Endothelial cell of umbilical vein (primary cell): ENCODE measurements at regions not wholly inside any gene's neighbourhood (a gene's known extent, or its start where the extent isn't known, plus 50 kb on each side); places are given as distances from the start of the nearest gene placed in this dataset.

Experiments
- BruUV-seq: library from RNA; stranded (reverse); fragments of 400-500 nt; replicated peaks from 2 replicates; lab custom pipeline; 2021; lab: Mats Ljungman, UMichigan
- CTCF ChIA-PET: fragments of 300-600, 350-600 bp; sonication (Branson Sonifier 250); formaldehyde crosslinking; loops from one replicate; lab custom pipeline; 2021; ENCODE audit warnings: antibody characterized with exemption, inconsistent platforms; lab: Charles Lee
- POLR2A ChIA-PET: fragments of 300-600, 350-600 bp; sonication (Branson Sonifier 250); formaldehyde crosslinking; loops from one replicate; lab custom pipeline; 2021; ENCODE audit warnings: antibody characterized with exemption, inconsistent platforms; lab: Charles Lee
- DNase-seq: peaks from one replicate; pipeline ENCODE4 v3.0.0-alpha.2; 2011; ENCODE audit warnings: low read depth, low spot score
- FAIRE-seq: peaks from 2 replicates; lab custom pipeline; 2011; peaks lifted over from hg19 to GRCh38; lab: Jason Lieb, UNC
- H2AFZ ChIP-seq: 2 replicates; pipeline ENCODE4 v1.6.0; 2012; ENCODE audit warnings: low read depth, low read length, control low read depth, inconsistent platforms
- H3K27ac ChIP-seq: 2 replicates; pipeline ENCODE4 v1.5.1; 2011; ENCODE audit warnings: low read depth, mild to moderate bottlenecking, control low read depth, low read length, moderate library complexity; ENCODE audit not compliant: insufficient read depth
- H3K27me3 ChIP-seq, 2 experiments: 2 replicates each; pipeline versions ENCODE4 v1.6.0 to v1.6.1; 2011; ENCODE audit warnings: low read length in 2 of 2, mixed read lengths in 1 of 2; ENCODE audit not compliant: control insufficient read depth in 2 of 2, insufficient read depth in 2 of 2
- H3K36me3 ChIP-seq, 2 experiments: 2 replicates in 1 of 2; 3 replicates in 1 of 2; pipeline ENCODE4 v1.5.1; 2011; ENCODE audit warnings: low read length in 2 of 2, mild to moderate bottlenecking in 1 of 2, moderate library complexity in 1 of 2; ENCODE audit not compliant: control insufficient read depth in 2 of 2, insufficient read depth in 2 of 2; ENCODE audit errors: extremely low read depth in 1 of 2
- H3K4me1 ChIP-seq: 3 replicates; pipeline ENCODE4 v1.5.1; 2011; ENCODE audit warnings: mild to moderate bottlenecking, low read length; ENCODE audit not compliant: control insufficient read depth, insufficient read depth; ENCODE audit errors: extremely low read depth
- H3K4me2 ChIP-seq: 2 replicates; pipeline ENCODE4 v1.6.1; 2011; ENCODE audit warnings: low read length, control low read depth, mixed read lengths; ENCODE audit not compliant: insufficient read depth
- H3K4me3 ChIP-seq, 3 experiments: fragments of 200-600 bp in 1 of 3; sonication (generic), shearing (Covaris generic) in 1 of 3; replicated peaks in 1 of 3; 2 replicates each; pipeline ENCODE4 v1.5.1; 2011 to 2016; ENCODE audit warnings: control low read depth in 3 of 3, low read length in 3 of 3, mild to moderate bottlenecking in 2 of 3, inconsistent platforms in 1 of 3, low read depth in 1 of 3, moderate library complexity in 1 of 3; ENCODE audit not compliant: insufficient read depth in 1 of 3
- H3K79me2 ChIP-seq: 2 replicates; pipeline ENCODE4 v1.6.0; 2012; ENCODE audit warnings: low read length, inconsistent platforms; ENCODE audit not compliant: control insufficient read depth, insufficient read depth
- H3K9ac ChIP-seq: replicated peaks from 2 replicates; pipeline ENCODE3; 2011; ENCODE audit warnings: low read length, control low read depth; ENCODE audit not compliant: insufficient read depth; ENCODE audit errors: extremely low read depth
- H3K9me1 ChIP-seq: replicated peaks from 3 replicates; pipeline ENCODE4 v1.6.0; 2011; ENCODE audit warnings: mild to moderate bottlenecking, low read length; ENCODE audit not compliant: control insufficient read depth, insufficient read depth; ENCODE audit errors: extremely low read depth
- H3K9me3 ChIP-seq: replicated peaks from 2 replicates; pipeline ENCODE4 v1.5.1; 2012; ENCODE audit warnings: low read length, inconsistent platforms; ENCODE audit not compliant: control insufficient read depth, insufficient read depth
- H4K20me1 ChIP-seq: replicated peaks from 2 replicates; pipeline ENCODE3; 2011; ENCODE audit warnings: mild to moderate bottlenecking, low read length; ENCODE audit not compliant: control insufficient read depth, insufficient read depth; ENCODE audit errors: extremely low read depth
- EZH2 ChIP-seq: IDR thresholded peaks from 2 replicates; pipeline ENCODE4 v1.6.1; 2012; ENCODE audit warnings: borderline replicate concordance, low read depth, mild to moderate bottlenecking, moderate library complexity, low read length, inconsistent platforms; ENCODE audit not compliant: severe bottlenecking
- FOS ChIP-seq: IDR thresholded peaks from 2 replicates; pipeline ENCODE4 v1.6.1; 2011; ENCODE audit warnings: mild to moderate bottlenecking, low read length, moderate library complexity, borderline replicate concordance; ENCODE audit not compliant: insufficient read depth
- JUN ChIP-seq: IDR thresholded peaks from 2 replicates; pipeline ENCODE4 v1.6.1; 2011; ENCODE audit warnings: borderline replicate concordance, low read depth; ENCODE audit not compliant: insufficient read length, insufficient read depth
- MYC ChIP-seq: IDR thresholded peaks from one replicate; pipeline ENCODE4 v1.6.1; 2011; ENCODE audit warnings: mild to moderate bottlenecking, low read depth, low read length
- POLR2A ChIP-seq: IDR thresholded peaks from 2 replicates; pipeline ENCODE4 v1.6.1; 2012; ENCODE audit warnings: low read depth, mild to moderate bottlenecking, control low read depth, low read length
- dilution Hi-C: fragments of 300-500 bp; cut with MboI; formaldehyde crosslinking; loops from one replicate; pipeline ENCODE4 v1.15.0; 2019; ENCODE audit warnings: low sequenced_read_pairs; ENCODE audit not compliant: extremely low pct_ligation_motif_present
- intact Hi-C: fragments of 100-400 bp; cut with micrococcal nuclease; formaldehyde crosslinking; loops from one replicate; pipeline ENCODE4 v1.10.0; 2022
- TF ChIP-seq, protein P1 (sequence below), 2 donors: IDR thresholded peaks; 1 replicate in 1 of 2; 2 replicates in 1 of 2; pipeline ENCODE4 v1.5.1; 2011; ENCODE audit warnings: low read length in 2 of 2, mild to moderate bottlenecking in 2 of 2, moderate library complexity in 2 of 2, control low read depth in 1 of 2, inconsistent platforms in 1 of 2, low read depth in 1 of 2; ENCODE audit not compliant: insufficient read depth in 1 of 2; ENCODE audit errors: extremely low read depth in 1 of 2

DNA sequence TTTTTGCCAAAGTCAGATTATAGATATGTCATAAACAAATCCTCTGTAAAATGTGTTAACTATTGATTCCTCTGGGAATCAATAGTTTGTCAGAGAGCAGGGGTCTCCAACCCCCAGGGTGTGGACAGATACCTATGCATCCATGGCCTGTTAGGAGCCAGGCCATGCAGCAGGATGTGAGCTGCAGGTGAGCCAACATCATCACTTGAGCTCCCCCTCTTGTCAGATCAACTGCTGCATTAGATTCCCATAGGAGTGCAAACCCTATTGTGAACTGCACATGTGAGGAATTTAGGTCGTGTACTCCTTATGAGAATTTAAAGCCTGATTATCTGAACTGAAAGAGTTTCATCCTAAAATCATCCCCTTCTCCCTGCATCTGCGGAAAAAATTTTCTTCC, 1365.4 kb downstream of the ARAP2 start:
- H3K36me3 ChIP-seq, result no peaks in the 10 kb centered on the region
- dilution Hi-C loops (no loop called here), intact Hi-C loops (no loop called here)
- TF ChIP-seq, protein P1, sequence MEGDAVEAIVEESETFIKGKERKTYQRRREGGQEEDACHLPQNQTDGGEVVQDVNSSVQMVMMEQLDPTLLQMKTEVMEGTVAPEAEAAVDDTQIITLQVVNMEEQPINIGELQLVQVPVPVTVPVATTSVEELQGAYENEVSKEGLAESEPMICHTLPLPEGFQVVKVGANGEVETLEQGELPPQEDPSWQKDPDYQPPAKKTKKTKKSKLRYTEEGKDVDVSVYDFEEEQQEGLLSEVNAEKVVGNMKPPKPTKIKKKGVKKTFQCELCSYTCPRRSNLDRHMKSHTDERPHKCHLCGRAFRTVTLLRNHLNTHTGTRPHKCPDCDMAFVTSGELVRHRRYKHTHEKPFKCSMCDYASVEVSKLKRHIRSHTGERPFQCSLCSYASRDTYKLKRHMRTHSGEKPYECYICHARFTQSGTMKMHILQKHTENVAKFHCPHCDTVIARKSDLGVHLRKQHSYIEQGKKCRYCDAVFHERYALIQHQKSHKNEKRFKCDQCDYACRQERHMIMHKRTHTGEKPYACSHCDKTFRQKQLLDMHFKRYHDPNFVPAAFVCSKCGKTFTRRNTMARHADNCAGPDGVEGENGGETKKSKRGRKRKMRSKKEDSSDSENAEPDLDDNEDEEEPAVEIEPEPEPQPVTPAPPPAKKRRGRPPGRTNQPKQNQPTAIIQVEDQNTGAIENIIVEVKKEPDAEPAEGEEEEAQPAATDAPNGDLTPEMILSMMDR (IDR thresholded peaks at IDR 0.05; ENCODE audit: extremely low read depth in 1 of 2, insufficient read depth in 1 of 2, low read depth in 1 of 2, low read length in 2 of 2), result no peak
- TF ChIP-seq POLR2A, result no peak
- no peaks in the 10 kb centered on the region for H3K27me3 ChIP-seq
- H3K9me3 ChIP-seq, result no peaks in the 10 kb centered on the region
- no TSS peak for BruUV-seq
- DNase-seq, result no peak
- CTCF ChIA-PET, result no interaction called here
- no peaks in the 10 kb centered on the region for H3K4me1 ChIP-seq
- H3K4me2 ChIP-seq, result no peak overlapping the region
- no peaks in the 10 kb centered on the region for H3K79me2 ChIP-seq
- no peaks in the 10 kb centered on the region for H4K20me1 ChIP-seq
- POLR2A ChIA-PET, result no interaction called here
- no peak overlapping the region for H3K4me3 ChIP-seq
- FAIRE-seq, result no peak
- H3K9me1 ChIP-seq, result no peaks in the 10 kb centered on the region
- H3K27ac ChIP-seq, result no peak overlapping the region
- H3K9ac ChIP-seq, result no peak overlapping the region
- no peak overlapping the region for H2AFZ ChIP-seq

DNA sequence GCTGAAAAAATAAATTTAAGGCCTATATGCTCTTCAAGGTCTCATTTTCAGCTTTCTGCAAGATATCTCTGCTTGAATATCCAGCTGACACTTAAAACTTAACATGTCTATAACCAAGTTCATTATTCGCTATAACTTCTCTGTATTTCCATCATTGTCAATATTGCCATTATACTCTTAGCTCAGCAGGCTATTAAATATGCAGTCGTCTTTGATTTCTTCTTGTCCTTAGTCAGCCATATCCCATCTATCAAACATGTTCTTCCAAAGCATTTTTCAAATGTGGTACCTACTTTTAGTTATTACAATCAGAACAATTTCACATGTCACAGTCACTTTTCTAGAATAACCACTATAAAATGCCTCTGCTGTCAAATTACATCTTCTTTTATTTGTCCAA, 1364.1 kb downstream of the ARAP2 start:
- H3K4me3 ChIP-seq, result no peak overlapping the region
- TF ChIP-seq JUN (no peak), FOS (no peak), EZH2 (no peak), MYC (no peak)
- TF ChIP-seq, protein P1 (IDR thresholded peaks at IDR 0.05; ENCODE audit: extremely low read depth in 1 of 2, insufficient read depth in 1 of 2, low read depth in 1 of 2, low read length in 2 of 2), result no peak
- intact Hi-C loops (no loop called here), dilution Hi-C loops (no loop called here)
- no peaks in the 10 kb centered on the region for H3K36me3 ChIP-seq
- no peak for DNase-seq
- no peaks in the 10 kb centered on the region for H3K27me3 ChIP-seq
- H3K27ac ChIP-seq, result no peak overlapping the region
- ChIA-PET POLR2A (no interaction called here), CTCF (interaction anchor here (1.3 kb wide), 1 partner anchor 10 kb away, joined by 3 read pairs; no protein-coding TSS in a partner anchor)
- H3K9me3 ChIP-seq, result no peaks in the 10 kb centered on the region
- no peaks in the 10 kb centered on the region for H3K4me1 ChIP-seq
- no peaks in the 10 kb centered on the region for H3K79me2 ChIP-seq
- H3K9ac ChIP-seq, result no peak overlapping the region
- no peak overlapping the region for H2AFZ ChIP-seq
- no peak overlapping the region for H3K4me2 ChIP-seq
- no peaks in the 10 kb centered on the region for H4K20me1 ChIP-seq
- no peak for FAIRE-seq
- no peaks in the 10 kb centered on the region for H3K9me1 ChIP-seq
- no TSS peak for BruUV-seq
